WTC11 (cell line): ENCODE measurements at regions not wholly inside any gene's neighbourhood (a gene's known extent, or its start where the extent isn't known, plus 50 kb on each side); places are given as distances from the start of the nearest gene placed in this dataset.

ENCODE experiments used
- ATF3 ChIP-seq: sonication (generic); formaldehyde crosslinking; conservative IDR thresholded peaks from 2 replicates; pipeline ENCODE4 v1.8.1; 2022; ENCODE audit warnings: mild to moderate bottlenecking, missing genetic modification reagents
- CBFB ChIP-seq: sonication (generic); formaldehyde crosslinking; IDR thresholded peaks from 2 replicates; pipeline ENCODE4 v1.8.1; 2022; ENCODE audit warnings: mild to moderate bottlenecking, low read depth, missing genetic modification reagents
- CREB1 ChIP-seq: sonication (generic); formaldehyde crosslinking; IDR thresholded peaks from 2 replicates; pipeline ENCODE4 v1.8.0; 2023; ENCODE audit warnings: mild to moderate bottlenecking, missing genetic modification reagents
- CTCF ChIP-seq: fragments of 200-600 bp; IDR thresholded peaks from 2 replicates; pipeline ENCODE4 v1.8.0; 2022; ENCODE audit warnings: antibody characterized with exemption
- ETV6 ChIP-seq: sonication (generic); formaldehyde crosslinking; IDR thresholded peaks from 2 replicates; pipeline ENCODE4 v1.8.1; 2022; ENCODE audit warnings: mild to moderate bottlenecking, missing genetic modification reagents
- GTF2I ChIP-seq: fragments of 250-450 bp; sonication (Bioruptor Pico); conservative IDR thresholded peaks from 2 replicates; pipeline ENCODE4 v1.4.0; 2021; ENCODE audit warnings: mild to moderate bottlenecking
- MLX ChIP-seq: sonication (generic); formaldehyde crosslinking; IDR thresholded peaks from 2 replicates; pipeline ENCODE4 v1.8.1; 2023; ENCODE audit warnings: mild to moderate bottlenecking, missing genetic modification reagents, moderate library complexity
- NFATC4 ChIP-seq: fragments of 250-450 bp; sonication (Bioruptor Pico); IDR thresholded peaks from 2 replicates; pipeline ENCODE4 v1.9.0; 2021; ENCODE audit warnings: mild to moderate bottlenecking
- SMAD3 ChIP-seq: sonication (generic); formaldehyde crosslinking; IDR thresholded peaks from 2 replicates; pipeline ENCODE4 v1.8.0; 2022; ENCODE audit warnings: missing genetic modification reagents, mild to moderate bottlenecking, borderline replicate concordance
- TEAD4 ChIP-seq: sonication (generic); formaldehyde crosslinking; IDR thresholded peaks from 2 replicates; pipeline ENCODE4 v1.8.0; 2022; ENCODE audit warnings: mild to moderate bottlenecking, missing genetic modification reagents
- ZNF232 ChIP-seq: sonication (generic); formaldehyde crosslinking; IDR thresholded peaks from 2 replicates; pipeline ENCODE4 v1.8.0; 2022; ENCODE audit warnings: mild to moderate bottlenecking, missing genetic modification reagents
- ZNF317 ChIP-seq: sonication (generic); formaldehyde crosslinking; IDR thresholded peaks from 2 replicates; pipeline ENCODE4 v1.8.1; 2023; ENCODE audit warnings: low read depth, mild to moderate bottlenecking, moderate library complexity, missing genetic modification reagents, borderline replicate concordance

- TF ChIP-seq GTF2I (CRISPR knock-in tag) (no peak), CTCF (no peak), ZNF232 (CRISPR knock-in tag) (no peak), ETV6 (CRISPR knock-in tag) (no peak), ZNF317 (no peak), SMAD3 (CRISPR knock-in tag) (no peak), ATF3 (no peak), TEAD4 (CRISPR knock-in tag) (no peak), CREB1 (CRISPR knock-in tag) (no peak), MLX (CRISPR knock-in tag) (no peak), NFATC4 (CRISPR knock-in tag) (no peak), CBFB (CRISPR knock-in tag) (no peak)
Observed at GRCh38 chr10:131644864-131645658, 255.7 kb upstream of the PPP2R2D start.
